ENCODE measurements at regions not wholly inside any gene's neighbourhood (a gene's known extent, or its start where the extent isn't known, plus 50 kb on each side); places are given as distances from the start of the nearest gene placed in this dataset.
"Not testable (repeated sequence)": the region's sequence is repeated elsewhere in the genome, so short reads cannot be mapped to it uniquely, and the experiment has no call there.

GRCh38 chr6:1215884-1216487, 95.9 kb upstream of the FOXQ1 start:
- BruUV-seq (replicated peaks) = no TSS peak
- intact Hi-C loops (cut with micrococcal nuclease; ENCODE audit: unreplicated experiment) = no loop called here
- Mint-ChIP-seq H3K36me3 (ENCODE audit: insufficient read depth, unreplicated experiment) (no peaks in the 10 kb centered on the region), H3K9me3 (ENCODE audit: low read depth, unreplicated experiment) (no peaks in the 10 kb centered on the region), H3K4me3 (ENCODE audit: low read depth, unreplicated experiment) (no peak overlapping the region), H3K27me3 (ENCODE audit: unreplicated experiment) (no peaks in the 10 kb centered on the region), H3K4me1 (ENCODE audit: low read depth, unreplicated experiment) (peaks cover 6% of the 10 kb centered on the region), H3K27ac (ENCODE audit: unreplicated experiment) (no peak overlapping the region)
- no peak for DNase-seq
- TF ChIP-seq, protein P1, sequence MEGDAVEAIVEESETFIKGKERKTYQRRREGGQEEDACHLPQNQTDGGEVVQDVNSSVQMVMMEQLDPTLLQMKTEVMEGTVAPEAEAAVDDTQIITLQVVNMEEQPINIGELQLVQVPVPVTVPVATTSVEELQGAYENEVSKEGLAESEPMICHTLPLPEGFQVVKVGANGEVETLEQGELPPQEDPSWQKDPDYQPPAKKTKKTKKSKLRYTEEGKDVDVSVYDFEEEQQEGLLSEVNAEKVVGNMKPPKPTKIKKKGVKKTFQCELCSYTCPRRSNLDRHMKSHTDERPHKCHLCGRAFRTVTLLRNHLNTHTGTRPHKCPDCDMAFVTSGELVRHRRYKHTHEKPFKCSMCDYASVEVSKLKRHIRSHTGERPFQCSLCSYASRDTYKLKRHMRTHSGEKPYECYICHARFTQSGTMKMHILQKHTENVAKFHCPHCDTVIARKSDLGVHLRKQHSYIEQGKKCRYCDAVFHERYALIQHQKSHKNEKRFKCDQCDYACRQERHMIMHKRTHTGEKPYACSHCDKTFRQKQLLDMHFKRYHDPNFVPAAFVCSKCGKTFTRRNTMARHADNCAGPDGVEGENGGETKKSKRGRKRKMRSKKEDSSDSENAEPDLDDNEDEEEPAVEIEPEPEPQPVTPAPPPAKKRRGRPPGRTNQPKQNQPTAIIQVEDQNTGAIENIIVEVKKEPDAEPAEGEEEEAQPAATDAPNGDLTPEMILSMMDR (IDR thresholded peaks at IDR 0.05; ENCODE audit: unreplicated experiment) = no peak
- CTCF ChIA-PET = no interaction called here

- no peak for DNase-seq
- H3K36me3 Mint-ChIP-seq (ENCODE audit: insufficient read depth, unreplicated experiment) = no peaks in the 10 kb centered on the region
- H3K9me3 Mint-ChIP-seq (ENCODE audit: low read depth, unreplicated experiment) = no peaks in the 10 kb centered on the region
- TF ChIP-seq, protein P1 (IDR thresholded peaks at IDR 0.05; ENCODE audit: unreplicated experiment) = no peak
- BruUV-seq (replicated peaks) = no TSS peak
- H3K4me3 Mint-ChIP-seq (ENCODE audit: low read depth, unreplicated experiment) = no peak overlapping the region
- H3K27me3 Mint-ChIP-seq (ENCODE audit: unreplicated experiment) = no peaks in the 10 kb centered on the region
- peaks cover 6% of the 10 kb centered on the region for H3K4me1 Mint-ChIP-seq (ENCODE audit: low read depth, unreplicated experiment)
- intact Hi-C loops (cut with micrococcal nuclease; ENCODE audit: unreplicated experiment) = no loop called here
- CTCF ChIA-PET = no interaction called here
- no peak overlapping the region for H3K27ac Mint-ChIP-seq (ENCODE audit: unreplicated experiment)
Observed at GRCh38 chr6:1215023-1215422, 96.9 kb upstream of the FOXQ1 start.

GRCh38 chr6:1212919-1213318, 99.0 kb upstream of the FOXQ1 start:
- TF ChIP-seq, protein P1 (IDR thresholded peaks at IDR 0.05; ENCODE audit: unreplicated experiment) = no peak
- BruUV-seq (replicated peaks) = no TSS peak
- intact Hi-C loops (cut with micrococcal nuclease; ENCODE audit: unreplicated experiment) = no loop called here
- Mint-ChIP-seq H3K27ac (ENCODE audit: unreplicated experiment) (no peak overlapping the region), H3K27me3 (ENCODE audit: unreplicated experiment) (no peaks in the 10 kb centered on the region), H3K4me1 (ENCODE audit: low read depth, unreplicated experiment) (peaks cover 6% of the 10 kb centered on the region), H3K4me3 (ENCODE audit: low read depth, unreplicated experiment) (no peak overlapping the region), H3K36me3 (ENCODE audit: insufficient read depth, unreplicated experiment) (no peaks in the 10 kb centered on the region), H3K9me3 (ENCODE audit: low read depth, unreplicated experiment) (no peaks in the 10 kb centered on the region)
- CTCF ChIA-PET = interaction anchor here (1.3 kb wide), 1 partner anchor 14 kb away, joined by 3 read pairs; no protein-coding TSS in a partner anchor
- no peak for DNase-seq

DNA sequence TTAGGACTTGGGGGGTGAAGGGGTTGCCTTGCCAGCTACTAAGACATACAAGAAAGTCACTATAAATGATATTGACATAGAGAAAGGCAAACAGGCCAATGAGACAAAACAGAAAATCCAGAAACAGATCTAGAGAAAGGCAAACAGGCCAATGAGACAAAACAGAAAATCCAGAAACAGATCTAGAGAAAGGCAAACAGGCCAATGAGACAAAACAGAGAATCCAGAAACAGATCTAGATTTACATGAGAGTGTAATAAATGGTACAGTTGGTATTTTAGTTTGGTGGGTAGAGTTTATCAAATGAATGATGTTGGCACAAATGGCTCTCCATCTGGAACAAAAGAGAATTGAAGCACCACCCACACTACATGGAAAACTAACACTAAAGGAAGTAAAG, 99.8 kb upstream of the FOXQ1 start:
- H3K4me3 Mint-ChIP-seq (ENCODE audit: low read depth, unreplicated experiment); H3K27ac Mint-ChIP-seq (ENCODE audit: unreplicated experiment); H3K36me3 Mint-ChIP-seq (ENCODE audit: insufficient read depth, unreplicated experiment); DNase-seq; H3K27me3 Mint-ChIP-seq (ENCODE audit: unreplicated experiment); H3K9me3 Mint-ChIP-seq (ENCODE audit: low read depth, unreplicated experiment); intact Hi-C loops (cut with micrococcal nuclease; ENCODE audit: unreplicated experiment); BruUV-seq (replicated peaks); H3K4me1 Mint-ChIP-seq (ENCODE audit: low read depth, unreplicated experiment): not testable (repeated sequence)
- CTCF ChIA-PET = interaction anchor here (1.3 kb wide), 1 partner anchor 15 kb away, joined by 3 read pairs; no protein-coding TSS in a partner anchor

DNA sequence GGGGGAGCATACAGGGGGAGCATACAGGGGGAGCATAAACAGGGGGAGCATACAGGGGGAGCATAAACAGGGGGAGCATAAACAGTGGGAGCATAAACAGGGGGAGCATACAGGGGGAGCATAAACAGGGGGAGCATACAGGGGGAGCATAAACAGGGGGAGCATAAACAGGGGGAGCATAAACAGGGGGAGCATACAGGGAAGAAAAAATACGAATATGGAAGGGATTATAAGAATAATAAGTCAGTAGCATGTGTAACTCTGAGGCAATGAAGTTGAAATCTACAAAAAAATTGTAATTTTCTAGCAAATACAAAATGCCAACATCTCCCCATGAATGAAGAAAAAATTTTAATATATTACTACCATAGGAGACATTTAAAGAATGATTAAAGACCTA, 101.3 kb upstream of the FOXQ1 start:
- H3K4me3 Mint-ChIP-seq (ENCODE audit: low read depth, unreplicated experiment); CTCF ChIA-PET; H3K9me3 Mint-ChIP-seq (ENCODE audit: low read depth, unreplicated experiment); DNase-seq; H3K27me3 Mint-ChIP-seq (ENCODE audit: unreplicated experiment); H3K36me3 Mint-ChIP-seq (ENCODE audit: insufficient read depth, unreplicated experiment); intact Hi-C loops (cut with micrococcal nuclease; ENCODE audit: unreplicated experiment); H3K4me1 Mint-ChIP-seq (ENCODE audit: low read depth, unreplicated experiment); BruUV-seq (replicated peaks); H3K27ac Mint-ChIP-seq (ENCODE audit: unreplicated experiment): not testable (repeated sequence)
